ENCODE measurements at regions not wholly inside any gene's neighbourhood (a gene's known extent, or its start where the extent isn't known, plus 50 kb on each side); places are given as distances from the start of the nearest gene placed in this dataset.

DNA sequence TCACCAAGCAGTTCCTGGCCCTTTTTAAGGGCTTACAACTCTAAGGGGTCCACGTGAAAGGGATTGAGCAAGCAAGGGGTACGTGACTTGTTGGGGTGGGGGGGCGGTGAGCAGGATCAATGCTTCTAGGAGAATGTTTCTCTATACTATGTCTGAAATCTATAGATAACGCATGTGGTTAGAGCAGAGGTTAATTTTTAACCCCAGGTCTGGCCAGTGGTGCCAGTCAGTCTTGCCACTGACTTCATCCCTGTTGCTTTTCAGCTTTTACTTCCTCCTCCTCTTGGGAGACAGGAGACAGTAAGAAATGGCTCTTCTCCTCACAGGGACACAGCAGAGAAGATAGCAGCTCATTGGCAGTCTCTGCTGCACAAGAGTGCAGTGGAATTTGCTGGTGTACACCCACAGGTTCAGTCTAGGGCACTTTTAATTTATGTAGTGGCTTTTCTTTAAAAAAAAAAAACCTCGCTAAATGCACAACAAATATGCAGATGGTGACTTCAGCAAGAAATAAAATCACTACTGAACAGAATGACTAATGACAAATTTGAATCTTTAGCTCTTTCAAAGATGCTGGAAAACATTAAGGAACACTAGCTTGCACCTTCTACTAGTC, 190.5 kb downstream of the CCNG2 start:
- no peak overlapping the region for H3K9ac ChIP-seq (ENCODE audit: low read depth in 1 of 2, low read length in 2 of 2)
- H3K27me3 ChIP-seq (ENCODE audit: control insufficient read depth in 4 of 4, insufficient read depth in 4 of 4, low read length in 3 of 4) = no peaks in the 10 kb centered on the region
- 57% methylated on average over 5 of the region's 5 CpGs for WGBS
- no peak for DNase-seq (ENCODE audit: low spot score)
- H3K4me3 ChIP-seq (ENCODE audit: low read depth in 1 of 3, low read length in 3 of 3) = no peak overlapping the region
- TF ChIP-seq EGR1 (IDR thresholded peaks at IDR 0.05; ENCODE audit: low read depth in 2 of 2) (no peak), HNF4A (conservative IDR thresholded peaks at IDR 0.05) (no peak), GABPA (IDR thresholded peaks at IDR 0.05 in 1 of 2, conservative IDR thresholded peaks at IDR 0.05 in 1 of 2) (no peak), FOXA1 (IDR thresholded peaks at IDR 0.05) (no peak), FOXA2 (IDR thresholded peaks at IDR 0.05) (no peak), RAD21 (IDR thresholded peaks at IDR 0.05) (no peak), TAF1 (conservative IDR thresholded peaks at IDR 0.05) (no peak)
- TF ChIP-seq, protein P1, sequence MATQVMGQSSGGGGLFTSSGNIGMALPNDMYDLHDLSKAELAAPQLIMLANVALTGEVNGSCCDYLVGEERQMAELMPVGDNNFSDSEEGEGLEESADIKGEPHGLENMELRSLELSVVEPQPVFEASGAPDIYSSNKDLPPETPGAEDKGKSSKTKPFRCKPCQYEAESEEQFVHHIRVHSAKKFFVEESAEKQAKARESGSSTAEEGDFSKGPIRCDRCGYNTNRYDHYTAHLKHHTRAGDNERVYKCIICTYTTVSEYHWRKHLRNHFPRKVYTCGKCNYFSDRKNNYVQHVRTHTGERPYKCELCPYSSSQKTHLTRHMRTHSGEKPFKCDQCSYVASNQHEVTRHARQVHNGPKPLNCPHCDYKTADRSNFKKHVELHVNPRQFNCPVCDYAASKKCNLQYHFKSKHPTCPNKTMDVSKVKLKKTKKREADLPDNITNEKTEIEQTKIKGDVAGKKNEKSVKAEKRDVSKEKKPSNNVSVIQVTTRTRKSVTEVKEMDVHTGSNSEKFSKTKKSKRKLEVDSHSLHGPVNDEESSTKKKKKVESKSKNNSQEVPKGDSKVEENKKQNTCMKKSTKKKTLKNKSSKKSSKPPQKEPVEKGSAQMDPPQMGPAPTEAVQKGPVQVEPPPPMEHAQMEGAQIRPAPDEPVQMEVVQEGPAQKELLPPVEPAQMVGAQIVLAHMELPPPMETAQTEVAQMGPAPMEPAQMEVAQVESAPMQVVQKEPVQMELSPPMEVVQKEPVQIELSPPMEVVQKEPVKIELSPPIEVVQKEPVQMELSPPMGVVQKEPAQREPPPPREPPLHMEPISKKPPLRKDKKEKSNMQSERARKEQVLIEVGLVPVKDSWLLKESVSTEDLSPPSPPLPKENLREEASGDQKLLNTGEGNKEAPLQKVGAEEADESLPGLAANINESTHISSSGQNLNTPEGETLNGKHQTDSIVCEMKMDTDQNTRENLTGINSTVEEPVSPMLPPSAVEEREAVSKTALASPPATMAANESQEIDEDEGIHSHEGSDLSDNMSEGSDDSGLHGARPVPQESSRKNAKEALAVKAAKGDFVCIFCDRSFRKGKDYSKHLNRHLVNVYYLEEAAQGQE (IDR thresholded peaks at IDR 0.05) = no peak
- TF ChIP-seq, protein P2, sequence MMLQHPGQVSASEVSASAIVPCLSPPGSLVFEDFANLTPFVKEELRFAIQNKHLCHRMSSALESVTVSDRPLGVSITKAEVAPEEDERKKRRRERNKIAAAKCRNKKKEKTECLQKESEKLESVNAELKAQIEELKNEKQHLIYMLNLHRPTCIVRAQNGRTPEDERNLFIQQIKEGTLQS (IDR thresholded peaks at IDR 0.05) = no peak
- TF ChIP-seq, protein P3, sequence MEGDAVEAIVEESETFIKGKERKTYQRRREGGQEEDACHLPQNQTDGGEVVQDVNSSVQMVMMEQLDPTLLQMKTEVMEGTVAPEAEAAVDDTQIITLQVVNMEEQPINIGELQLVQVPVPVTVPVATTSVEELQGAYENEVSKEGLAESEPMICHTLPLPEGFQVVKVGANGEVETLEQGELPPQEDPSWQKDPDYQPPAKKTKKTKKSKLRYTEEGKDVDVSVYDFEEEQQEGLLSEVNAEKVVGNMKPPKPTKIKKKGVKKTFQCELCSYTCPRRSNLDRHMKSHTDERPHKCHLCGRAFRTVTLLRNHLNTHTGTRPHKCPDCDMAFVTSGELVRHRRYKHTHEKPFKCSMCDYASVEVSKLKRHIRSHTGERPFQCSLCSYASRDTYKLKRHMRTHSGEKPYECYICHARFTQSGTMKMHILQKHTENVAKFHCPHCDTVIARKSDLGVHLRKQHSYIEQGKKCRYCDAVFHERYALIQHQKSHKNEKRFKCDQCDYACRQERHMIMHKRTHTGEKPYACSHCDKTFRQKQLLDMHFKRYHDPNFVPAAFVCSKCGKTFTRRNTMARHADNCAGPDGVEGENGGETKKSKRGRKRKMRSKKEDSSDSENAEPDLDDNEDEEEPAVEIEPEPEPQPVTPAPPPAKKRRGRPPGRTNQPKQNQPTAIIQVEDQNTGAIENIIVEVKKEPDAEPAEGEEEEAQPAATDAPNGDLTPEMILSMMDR (IDR thresholded peaks at IDR 0.05; ENCODE audit: low read depth, low read length, missing input control) = no peak
- peaks cover 0 to 6% (median 2%) of the 10 kb centered on the region in 4 donors for H3K9me3 ChIP-seq (ENCODE audit: control insufficient read depth in 4 of 4, low read length in 3 of 4)
- H3K27ac ChIP-seq (ENCODE audit: low read depth in 1 of 2, low read length in 2 of 2) = no peak overlapping the region
- H3K36me3 ChIP-seq (ENCODE audit: control insufficient read depth in 4 of 4, insufficient read depth in 3 of 4, low read depth in 1 of 4, low read length in 3 of 4) = no peaks in the 10 kb centered on the region
- no peaks in the 10 kb centered on the region for H3K4me1 ChIP-seq (ENCODE audit: control insufficient read depth in 4 of 4, insufficient read depth in 4 of 4, low read length in 3 of 4)

DNA sequence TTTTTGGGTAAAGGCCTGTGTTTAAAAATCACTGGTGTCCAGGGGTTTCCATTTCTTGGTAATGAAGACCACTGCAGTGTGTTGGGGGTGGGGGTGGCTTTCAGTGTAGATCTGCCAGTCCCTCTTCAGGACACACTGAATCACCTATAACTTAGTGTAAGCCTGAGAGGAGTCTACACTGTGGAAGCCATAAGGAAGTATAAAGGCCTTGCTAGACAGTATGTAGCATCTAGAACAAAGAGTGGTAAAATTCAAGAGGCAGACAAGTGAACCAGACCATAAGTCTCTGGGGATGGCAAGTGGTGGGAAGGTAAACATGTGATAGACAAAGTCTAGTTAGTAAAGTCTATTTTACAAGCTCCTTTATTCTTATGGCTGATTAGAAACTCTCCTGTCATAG, 191.8 kb downstream of the CCNG2 start:
- DNase-seq (ENCODE audit: low spot score) = no peak
- no peak overlapping the region for H3K27ac ChIP-seq (ENCODE audit: low read depth in 1 of 2, low read length in 2 of 2)
- TF ChIP-seq JUND (IDR thresholded peaks at IDR 0.05) (no peak), HNF4G (IDR thresholded peaks at IDR 0.05) (no peak), RXRA (IDR thresholded peaks at IDR 0.05) (no peak), NR2F2 (IDR thresholded peaks at IDR 0.05) (no peak), TAF1 (conservative IDR thresholded peaks at IDR 0.05) (no peak), FOXA1 (IDR thresholded peaks at IDR 0.05) (no peak)
- TF ChIP-seq, protein P2 (IDR thresholded peaks at IDR 0.05) = no peak
- TF ChIP-seq, protein P4, sequence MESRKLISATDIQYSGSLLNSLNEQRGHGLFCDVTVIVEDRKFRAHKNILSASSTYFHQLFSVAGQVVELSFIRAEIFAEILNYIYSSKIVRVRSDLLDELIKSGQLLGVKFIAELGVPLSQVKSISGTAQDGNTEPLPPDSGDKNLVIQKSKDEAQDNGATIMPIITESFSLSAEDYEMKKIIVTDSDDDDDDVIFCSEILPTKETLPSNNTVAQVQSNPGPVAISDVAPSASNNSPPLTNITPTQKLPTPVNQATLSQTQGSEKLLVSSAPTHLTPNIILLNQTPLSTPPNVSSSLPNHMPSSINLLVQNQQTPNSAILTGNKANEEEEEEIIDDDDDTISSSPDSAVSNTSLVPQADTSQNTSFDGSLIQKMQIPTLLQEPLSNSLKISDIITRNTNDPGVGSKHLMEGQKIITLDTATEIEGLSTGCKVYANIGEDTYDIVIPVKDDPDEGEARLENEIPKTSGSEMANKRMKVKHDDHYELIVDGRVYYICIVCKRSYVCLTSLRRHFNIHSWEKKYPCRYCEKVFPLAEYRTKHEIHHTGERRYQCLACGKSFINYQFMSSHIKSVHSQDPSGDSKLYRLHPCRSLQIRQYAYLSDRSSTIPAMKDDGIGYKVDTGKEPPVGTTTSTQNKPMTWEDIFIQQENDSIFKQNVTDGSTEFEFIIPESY (IDR thresholded peaks at IDR 0.05) = no peak

More for the DNA sequence above, 191.8 kb downstream of the CCNG2 start:
- Histone ChIP-seq H3K36me3 (ENCODE audit: control insufficient read depth in 4 of 4, insufficient read depth in 3 of 4, low read depth in 1 of 4, low read length in 3 of 4) (no peaks in the 10 kb centered on the region), H3K4me3 (ENCODE audit: low read depth in 1 of 3, low read length in 3 of 3) (no peak overlapping the region), H3K4me1 (ENCODE audit: control insufficient read depth in 4 of 4, insufficient read depth in 4 of 4, low read length in 3 of 4) (no peaks in the 10 kb centered on the region), H3K9me3 (ENCODE audit: control insufficient read depth in 4 of 4, low read length in 3 of 4) (peaks cover 0 to 2% (median 0%) of the 10 kb centered on the region in 4 donors), H3K9ac (ENCODE audit: low read depth in 1 of 2, low read length in 2 of 2) (no peak overlapping the region), H3K27me3 (ENCODE audit: control insufficient read depth in 4 of 4, insufficient read depth in 4 of 4, low read length in 3 of 4) (no peaks in the 10 kb centered on the region)
